IMR-90 (cell line): ENCODE measurements at regions not wholly inside any gene's neighbourhood (a gene's known extent, or its start where the extent isn't known, plus 50 kb on each side); places are given as distances from the start of the nearest gene placed in this dataset.

Experiments used
- ATAC-seq: fragments of 200-7000 bp; cut with Tn5 transposase; 2 replicates; pipeline ENCODE4 v1.9.1; 2020; ENCODE audit warnings: low read depth, mild to moderate bottlenecking, moderate library complexity
- BruUV-seq: library from RNA; stranded (reverse); fragments of 400-500 nt; replicated peaks from 2 replicates; lab custom pipeline; 2021; lab: Mats Ljungman, UMichigan
- CTCF ChIA-PET: fragments of 300-600 bp; formaldehyde crosslinking; extraction: SDS; loops from one replicate; lab custom pipeline; 2021; ENCODE audit warnings: antibody characterized with exemption; lab: Yijun Ruan, JAX
- POLR2A ChIA-PET: fragments of 300-600 bp; sonication (Branson Sonifier 250); formaldehyde crosslinking; loops from one replicate; lab custom pipeline; 2022; ENCODE audit warnings: antibody characterized with exemption; ENCODE audit not compliant: unreplicated experiment; lab: Charles Lee
- DNase-seq: peaks from one replicate; pipeline ENCODE4 v3.0.0; 2013
- H2AFZ ChIP-seq: replicated peaks from 2 replicates; pipeline ENCODE3; 2013; ENCODE audit warnings: low read length, mild to moderate bottlenecking; ENCODE audit not compliant: poor library complexity
- H2AK5ac ChIP-seq: 2 replicates; pipeline ENCODE4 v1.6.1; 2013; ENCODE audit warnings: low read depth, low read length, inconsistent platforms
- H2AK9ac ChIP-seq: replicated peaks from 2 replicates; pipeline ENCODE3; 2013; ENCODE audit warnings: mild to moderate bottlenecking, low read depth, low read length, moderate library complexity; ENCODE audit not compliant: poor library complexity
- H2BK120ac ChIP-seq: 2 replicates; pipeline ENCODE4 v1.6.1; 2013; ENCODE audit warnings: low read depth, low read length, inconsistent platforms
- H2BK15ac ChIP-seq: 3 replicates; pipeline ENCODE4 v1.6.1; 2013; ENCODE audit warnings: low read depth, low read length, inconsistent platforms
- H2BK20ac ChIP-seq: 2 replicates; pipeline ENCODE4 v1.6.1; 2013; ENCODE audit warnings: low read depth, mild to moderate bottlenecking, inconsistent platforms, low read length, moderate library complexity
- H2BK5ac ChIP-seq: 2 replicates; pipeline ENCODE4 v1.6.1; 2013; ENCODE audit warnings: mild to moderate bottlenecking, low read depth, low read length, inconsistent platforms; ENCODE audit not compliant: poor library complexity, severe bottlenecking
- H3K14ac ChIP-seq: replicated peaks from 2 replicates; pipeline ENCODE4 v1.6.1; 2013; ENCODE audit warnings: low read depth, low read length, inconsistent platforms
- H3K18ac ChIP-seq: 2 replicates; pipeline ENCODE4 v1.6.1; 2013; ENCODE audit warnings: low read depth, low read length, control low read depth
- H3K23ac ChIP-seq: 2 replicates; pipeline ENCODE4 v1.6.1; 2013; ENCODE audit warnings: low read depth, low read length, inconsistent platforms
- H3K27ac ChIP-seq: 2 replicates; pipeline ENCODE4 v1.5.1; 2013; ENCODE audit warnings: mild to moderate bottlenecking, control low read depth, low read length; ENCODE audit not compliant: insufficient read depth
- H3K27me3 ChIP-seq: 2 replicates; pipeline ENCODE4 v1.6.1; 2013; ENCODE audit warnings: low read length; ENCODE audit not compliant: control insufficient read depth, insufficient read depth
- H3K36me3 ChIP-seq: 2 replicates; pipeline ENCODE4 v1.6.1; 2013; ENCODE audit warnings: low read length, mixed read lengths; ENCODE audit not compliant: control insufficient read depth, insufficient read depth
- H3K4ac ChIP-seq: 2 replicates; pipeline ENCODE4 v1.6.1; 2013; ENCODE audit warnings: low read depth, low read length, inconsistent platforms
- H3K4me1 ChIP-seq: 2 replicates; pipeline ENCODE4 v1.6.1; 2013; ENCODE audit warnings: low read length, mixed read lengths; ENCODE audit not compliant: control insufficient read depth, insufficient read depth
- H3K4me2 ChIP-seq: 2 replicates; pipeline ENCODE4 v1.6.1; 2013; ENCODE audit warnings: low read depth, mild to moderate bottlenecking, control low read depth, low read length, moderate library complexity
- H3K4me3 ChIP-seq: 2 replicates; pipeline ENCODE4 v1.5.1; 2013; ENCODE audit warnings: low read depth, mild to moderate bottlenecking, control low read depth, low read length, moderate library complexity; ENCODE audit not compliant: insufficient read depth
- H3K56ac ChIP-seq: 2 replicates; pipeline ENCODE4 v1.6.1; 2013; ENCODE audit warnings: low read length, inconsistent platforms; ENCODE audit not compliant: insufficient read depth; ENCODE audit errors: extremely low read depth
- H3K79me1 ChIP-seq, 2 experiments: 2 replicates each; pipeline ENCODE4 v1.6.1; 2013; ENCODE audit warnings: low read length in 2 of 2, inconsistent platforms in 1 of 2, low read depth in 1 of 2
- H3K9ac ChIP-seq: 2 replicates; pipeline ENCODE4 v1.6.1; 2013; ENCODE audit warnings: low read depth, low read length, control low read depth
- H3K9me1 ChIP-seq: 2 replicates; pipeline ENCODE4 v1.6.1; 2013; ENCODE audit warnings: low read length, inconsistent platforms; ENCODE audit not compliant: insufficient read depth
- H3K9me3 ChIP-seq: 2 replicates; pipeline ENCODE4 v1.6.1; 2013; ENCODE audit warnings: low read length; ENCODE audit not compliant: control insufficient read depth, insufficient read depth
- H4K20me1 ChIP-seq: 2 replicates; pipeline ENCODE4 v1.6.1; 2013; ENCODE audit warnings: low read length, inconsistent platforms; ENCODE audit not compliant: insufficient read depth
- H4K5ac ChIP-seq: 2 replicates; pipeline ENCODE4 v1.6.1; 2013; ENCODE audit warnings: mild to moderate bottlenecking, low read depth, low read length, control low read depth
- H4K8ac ChIP-seq, 2 experiments: 2 replicates each; pipeline ENCODE4 v1.6.1; 2013; ENCODE audit warnings: low read depth in 2 of 2, low read length in 2 of 2, control low read depth in 1 of 2, inconsistent platforms in 1 of 2
- H4K91ac ChIP-seq: 2 replicates; pipeline ENCODE4 v1.6.1; 2013; ENCODE audit warnings: low read depth, low read length, inconsistent platforms; ENCODE audit not compliant: insufficient read depth
- BHLHE40 ChIP-seq: fragments of 150-350 bp; IDR thresholded peaks from 2 replicates; pipeline ENCODE4 v1.6.1; 2016; ENCODE audit warnings: mild to moderate bottlenecking, low read depth, low read length
- CEBPB ChIP-seq: IDR thresholded peaks from 2 replicates; pipeline ENCODE4 v1.6.1; 2012; ENCODE audit warnings: low read depth, low read length, improper control_type of control experiment
- FOS ChIP-seq: fragments of 150-350 bp; IDR thresholded peaks from 2 replicates; pipeline ENCODE4 v1.6.1; 2016; ENCODE audit warnings: low read depth, low read length
- NFE2L2 ChIP-seq: fragments of 150-350 bp; IDR thresholded peaks from 2 replicates; pipeline ENCODE4 v1.6.1; 2016; ENCODE audit warnings: low read depth, mild to moderate bottlenecking, low read length
- POLR2A ChIP-seq: IDR thresholded peaks from 2 replicates; pipeline ENCODE4 v1.6.1; 2012; ENCODE audit warnings: mild to moderate bottlenecking, low read depth, low read length
- RFX5 ChIP-seq: IDR thresholded peaks from 2 replicates; pipeline ENCODE4 v1.8.0; 2012; ENCODE audit warnings: low read depth, mild to moderate bottlenecking, low read length, moderate library complexity
- SMC3 ChIP-seq: fragments of 150-350 bp; IDR thresholded peaks from 2 replicates; pipeline ENCODE4 v1.6.1; 2016; ENCODE audit warnings: low read depth, mild to moderate bottlenecking, antibody characterized with exemption, low read length, moderate library complexity
- WGBS, 2 experiments: methylation state at CpG; one replicate each; pipeline versions ENCODE4 v1.1.5 to v1.1.7; 2013; ENCODE audit warnings: missing lambda C conversion rate in 2 of 2; ENCODE audit not compliant: insufficient read length in 1 of 2; ENCODE audit errors: extremely low coverage in 2 of 2; 5-methylcytosine and 5-hydroxymethylcytosine counted together
- dilution Hi-C: fragments of 300-500 bp; cut with HindIII; formaldehyde crosslinking; loops from one replicate; pipeline ENCODE4 v1.14.3; 2018; ENCODE audit warnings: low sequenced_read_pairs; ENCODE audit not compliant: unreplicated experiment
- in situ Hi-C: fragments of 300-500 bp; cut with MboI; formaldehyde crosslinking; loops from 3 replicates; pipeline ENCODE4 v1.14.3; 2019; ENCODE audit warnings: low sequenced_read_pairs, inconsistent platforms, mixed read lengths
- intact Hi-C: fragments of 100-400 bp; cut with micrococcal nuclease; formaldehyde crosslinking; loops from 2 replicates; pipeline ENCODE4 v1.10.0; 2022

GRCh38 chr11:111001081-111001430 is 244.5 kb upstream of the POU2AF2 start:
- in situ Hi-C loops: no loop called here
- H3K9me3 ChIP-seq: no peaks in the 10 kb centered on the region
- peaks cover 8% of the 10 kb centered on the region for H3K4me1 ChIP-seq
- H2AK9ac ChIP-seq: no peak overlapping the region
- no peaks in the 10 kb centered on the region for H3K9me1 ChIP-seq
- no TSS peak for BruUV-seq
- H4K20me1 ChIP-seq: no peaks in the 10 kb centered on the region
- no peak overlapping the region for H3K18ac ChIP-seq
- DNase-seq: peak; percentile 14
- no peak overlapping the region for H2BK20ac ChIP-seq
- no peak overlapping the region for H2AK5ac ChIP-seq
- dilution Hi-C loops: no loop called here
- no peak overlapping the region for H3K14ac ChIP-seq
- no peak overlapping the region for H3K23ac ChIP-seq
- no peak overlapping the region for H2AFZ ChIP-seq
- no peaks in the 10 kb centered on the region for H3K36me3 ChIP-seq
- no peak overlapping the region for H3K4me3 ChIP-seq
- no peak overlapping the region for H2BK5ac ChIP-seq
- no peak overlapping the region for H3K27ac ChIP-seq
- H3K9ac ChIP-seq: no peak overlapping the region
- TF ChIP-seq RFX5 (no peak), POLR2A (no peak), BHLHE40 (no peak), NFE2L2 (no peak), CEBPB (no peak), SMC3 (no peak), FOS (no peak)
- ChIA-PET POLR2A (no interaction called here), CTCF (interaction anchor here (0.7 to 0.8 kb wide), 2 partner anchors 10 to 17 kb away, joined by 3 read pairs; no protein-coding TSS in a partner anchor)
- H3K4ac ChIP-seq: no peak overlapping the region
- no peak overlapping the region for H4K5ac ChIP-seq
- no peak overlapping the region for H2BK120ac ChIP-seq
- H3K79me1 ChIP-seq: no peaks in the 10 kb centered on the region
- no peak overlapping the region for H3K56ac ChIP-seq
- no peak overlapping the region for H4K91ac ChIP-seq
- no peak overlapping the region for H4K8ac ChIP-seq
- no CpG with 5 or more reads among the region's 2 CpGs for WGBS, 2 experiments
- H3K27me3 ChIP-seq: no peaks in the 10 kb centered on the region
- ATAC-seq: no peak
- intact Hi-C loops: loop anchor here (5.0 kb wide), 2 partner anchors 231 to 289 kb away; partner anchors contain the start of gene ARHGAP20
- H3K4me2 ChIP-seq: no peak overlapping the region
- no peak overlapping the region for H2BK15ac ChIP-seq
